ENCODE measurements at regions not wholly inside any gene's neighbourhood (a gene's known extent, or its start where the extent isn't known, plus 50 kb on each side); places are given as distances from the start of the nearest gene placed in this dataset.

DNA sequence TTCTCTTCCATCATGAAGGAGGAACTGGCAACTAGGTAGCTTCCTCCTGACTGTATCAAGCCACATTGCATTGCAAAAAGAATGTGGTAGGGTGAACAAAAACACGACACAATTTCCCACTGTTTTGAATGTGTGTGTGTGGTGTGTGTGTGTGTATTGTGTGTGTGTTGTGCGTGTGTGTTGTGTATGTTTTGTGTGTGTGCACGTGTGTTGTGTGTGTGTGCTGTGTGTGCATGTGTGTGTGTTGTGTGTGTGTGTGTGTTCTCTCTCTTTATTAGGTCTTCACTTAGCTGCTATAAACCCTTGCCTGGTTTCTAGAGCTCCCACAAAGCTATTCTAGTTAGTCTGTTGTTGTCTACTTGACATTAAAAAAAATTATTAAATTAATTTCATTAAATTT, 550.0 kb upstream of the GYPC start:
- Mint-ChIP-seq H3K27me3 (ENCODE audit: insufficient read depth, low read depth, poor library complexity) (no peaks in the 10 kb centered on the region), H3K27ac (no peak overlapping the region), H3K9me3 (peaks cover 2% of the 10 kb centered on the region; the same call in 2 of the 3 replicates), H3K4me1 (0 out of 3 replicates have a peak, but pooled peaks cover 2% of the 10 kb centered on the region), H3K4me3 (no peak overlapping the region), H3K36me3 (ENCODE audit: low read depth) (no peaks in the 10 kb centered on the region)
- Histone ChIP-seq H3K4me2 (no peak overlapping the region), H3K4me3 (no peak overlapping the region), H3F3A (replicated peaks; ENCODE audit: low read depth) (no peaks in the 10 kb centered on the region), H3K79me2 (replicated peaks; ENCODE audit: insufficient read depth) (no peaks in the 10 kb centered on the region), H3K27me3 (ENCODE audit: insufficient read depth) (no peaks in the 10 kb centered on the region), H4K20me1 (replicated peaks; ENCODE audit: insufficient read depth) (no peaks in the 10 kb centered on the region), H3K4me1 (ENCODE audit: insufficient read depth) (no peaks in the 10 kb centered on the region), H3K36me3 (ENCODE audit: insufficient read depth) (no peaks in the 10 kb centered on the region), H3K27ac (ENCODE audit: low read depth) (no peak overlapping the region), H3K9me2 (ENCODE audit: insufficient read depth) (no peaks in the 10 kb centered on the region), H2AFZ (no peak overlapping the region)
- TF ChIP-seq NANOG (IDR thresholded peaks at IDR 0.05; ENCODE audit: borderline replicate concordance) (no peak), JUNB (IDR thresholded peaks at IDR 0.05; ENCODE audit: unreplicated experiment) (no peak), CREB1 (CRISPR knock-in tag; IDR thresholded peaks at IDR 0.05; ENCODE audit: low read depth) (no peak), ZNF114 (CRISPR knock-in tag; IDR thresholded peaks at IDR 0.05) (no peak), EZH2 (IDR thresholded peaks at IDR 0.05; ENCODE audit: low read depth, unreplicated experiment) (no peak), POLR2AphosphoS5 (IDR thresholded peaks at IDR 0.05; ENCODE audit: low read depth) (no peak)
- TF ChIP-seq, protein P1, sequence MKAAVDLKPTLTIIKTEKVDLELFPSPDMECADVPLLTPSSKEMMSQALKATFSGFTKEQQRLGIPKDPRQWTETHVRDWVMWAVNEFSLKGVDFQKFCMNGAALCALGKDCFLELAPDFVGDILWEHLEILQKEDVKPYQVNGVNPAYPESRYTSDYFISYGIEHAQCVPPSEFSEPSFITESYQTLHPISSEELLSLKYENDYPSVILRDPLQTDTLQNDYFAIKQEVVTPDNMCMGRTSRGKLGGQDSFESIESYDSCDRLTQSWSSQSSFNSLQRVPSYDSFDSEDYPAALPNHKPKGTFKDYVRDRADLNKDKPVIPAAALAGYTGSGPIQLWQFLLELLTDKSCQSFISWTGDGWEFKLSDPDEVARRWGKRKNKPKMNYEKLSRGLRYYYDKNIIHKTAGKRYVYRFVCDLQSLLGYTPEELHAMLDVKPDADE (IDR thresholded peaks at IDR 0.05) = no peak
- TF ChIP-seq, protein P2, sequence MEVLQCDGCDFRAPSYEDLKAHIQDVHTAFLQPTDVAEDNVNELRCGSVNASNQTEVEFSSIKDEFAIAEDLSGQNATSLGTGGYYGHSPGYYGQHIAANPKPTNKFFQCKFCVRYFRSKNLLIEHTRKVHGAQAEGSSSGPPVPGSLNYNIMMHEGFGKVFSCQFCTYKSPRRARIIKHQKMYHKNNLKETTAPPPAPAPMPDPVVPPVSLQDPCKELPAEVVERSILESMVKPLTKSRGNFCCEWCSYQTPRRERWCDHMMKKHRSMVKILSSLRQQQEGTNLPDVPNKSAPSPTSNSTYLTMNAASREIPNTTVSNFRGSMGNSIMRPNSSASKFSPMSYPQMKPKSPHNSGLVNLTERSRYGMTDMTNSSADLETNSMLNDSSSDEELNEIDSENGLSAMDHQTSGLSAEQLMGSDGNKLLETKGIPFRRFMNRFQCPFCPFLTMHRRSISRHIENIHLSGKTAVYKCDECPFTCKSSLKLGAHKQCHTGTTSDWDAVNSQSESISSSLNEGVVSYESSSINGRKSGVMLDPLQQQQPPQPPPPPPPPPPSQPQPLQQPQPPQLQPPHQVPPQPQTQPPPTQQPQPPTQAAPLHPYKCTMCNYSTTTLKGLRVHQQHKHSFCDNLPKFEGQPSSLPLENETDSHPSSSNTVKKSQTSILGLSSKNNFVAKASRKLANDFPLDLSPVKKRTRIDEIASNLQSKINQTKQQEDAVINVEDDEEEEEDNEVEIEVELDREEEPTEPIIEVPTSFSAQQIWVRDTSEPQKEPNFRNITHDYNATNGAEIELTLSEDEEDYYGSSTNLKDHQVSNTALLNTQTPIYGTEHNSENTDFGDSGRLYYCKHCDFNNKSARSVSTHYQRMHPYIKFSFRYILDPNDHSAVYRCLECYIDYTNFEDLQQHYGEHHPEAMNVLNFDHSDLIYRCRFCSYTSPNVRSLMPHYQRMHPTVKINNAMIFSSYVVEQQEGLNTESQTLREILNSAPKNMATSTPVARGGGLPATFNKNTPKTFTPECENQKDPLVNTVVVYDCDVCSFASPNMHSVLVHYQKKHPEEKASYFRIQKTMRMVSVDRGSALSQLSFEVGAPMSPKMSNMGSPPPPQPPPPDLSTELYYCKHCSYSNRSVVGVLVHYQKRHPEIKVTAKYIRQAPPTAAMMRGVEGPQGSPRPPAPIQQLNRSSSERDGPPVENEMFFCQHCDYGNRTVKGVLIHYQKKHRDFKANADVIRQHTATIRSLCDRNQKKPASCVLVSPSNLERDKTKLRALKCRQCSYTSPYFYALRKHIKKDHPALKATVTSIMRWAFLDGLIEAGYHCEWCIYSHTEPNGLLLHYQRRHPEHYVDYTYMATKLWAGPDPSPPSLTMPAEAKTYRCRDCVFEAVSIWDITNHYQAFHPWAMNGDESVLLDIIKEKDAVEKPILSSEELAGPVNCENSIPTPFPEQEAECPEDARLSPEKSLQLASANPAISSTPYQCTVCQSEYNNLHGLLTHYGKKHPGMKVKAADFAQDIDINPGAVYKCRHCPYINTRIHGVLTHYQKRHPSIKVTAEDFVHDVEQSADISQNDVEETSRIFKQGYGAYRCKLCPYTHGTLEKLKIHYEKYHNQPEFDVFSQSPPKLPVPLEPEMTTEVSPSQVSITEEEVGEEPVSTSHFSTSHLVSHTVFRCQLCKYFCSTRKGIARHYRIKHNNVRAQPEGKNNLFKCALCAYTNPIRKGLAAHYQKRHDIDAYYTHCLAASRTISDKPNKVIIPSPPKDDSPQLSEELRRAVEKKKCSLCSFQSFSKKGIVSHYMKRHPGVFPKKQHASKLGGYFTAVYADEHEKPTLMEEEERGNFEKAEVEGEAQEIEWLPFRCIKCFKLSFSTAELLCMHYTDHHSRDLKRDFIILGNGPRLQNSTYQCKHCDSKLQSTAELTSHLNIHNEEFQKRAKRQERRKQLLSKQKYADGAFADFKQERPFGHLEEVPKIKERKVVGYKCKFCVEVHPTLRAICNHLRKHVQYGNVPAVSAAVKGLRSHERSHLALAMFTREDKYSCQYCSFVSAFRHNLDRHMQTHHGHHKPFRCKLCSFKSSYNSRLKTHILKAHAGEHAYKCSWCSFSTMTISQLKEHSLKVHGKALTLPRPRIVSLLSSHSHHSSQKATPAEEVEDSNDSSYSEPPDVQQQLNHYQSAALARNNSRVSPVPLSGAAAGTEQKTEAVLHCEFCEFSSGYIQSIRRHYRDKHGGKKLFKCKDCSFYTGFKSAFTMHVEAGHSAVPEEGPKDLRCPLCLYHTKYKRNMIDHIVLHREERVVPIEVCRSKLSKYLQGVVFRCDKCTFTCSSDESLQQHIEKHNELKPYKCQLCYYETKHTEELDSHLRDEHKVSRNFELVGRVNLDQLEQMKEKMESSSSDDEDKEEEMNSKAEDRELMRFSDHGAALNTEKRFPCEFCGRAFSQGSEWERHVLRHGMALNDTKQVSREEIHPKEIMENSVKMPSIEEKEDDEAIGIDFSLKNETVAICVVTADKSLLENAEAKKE (CRISPR knock-in tag; IDR thresholded peaks at IDR 0.05) = no peak
- TF ChIP-seq, protein P3, sequence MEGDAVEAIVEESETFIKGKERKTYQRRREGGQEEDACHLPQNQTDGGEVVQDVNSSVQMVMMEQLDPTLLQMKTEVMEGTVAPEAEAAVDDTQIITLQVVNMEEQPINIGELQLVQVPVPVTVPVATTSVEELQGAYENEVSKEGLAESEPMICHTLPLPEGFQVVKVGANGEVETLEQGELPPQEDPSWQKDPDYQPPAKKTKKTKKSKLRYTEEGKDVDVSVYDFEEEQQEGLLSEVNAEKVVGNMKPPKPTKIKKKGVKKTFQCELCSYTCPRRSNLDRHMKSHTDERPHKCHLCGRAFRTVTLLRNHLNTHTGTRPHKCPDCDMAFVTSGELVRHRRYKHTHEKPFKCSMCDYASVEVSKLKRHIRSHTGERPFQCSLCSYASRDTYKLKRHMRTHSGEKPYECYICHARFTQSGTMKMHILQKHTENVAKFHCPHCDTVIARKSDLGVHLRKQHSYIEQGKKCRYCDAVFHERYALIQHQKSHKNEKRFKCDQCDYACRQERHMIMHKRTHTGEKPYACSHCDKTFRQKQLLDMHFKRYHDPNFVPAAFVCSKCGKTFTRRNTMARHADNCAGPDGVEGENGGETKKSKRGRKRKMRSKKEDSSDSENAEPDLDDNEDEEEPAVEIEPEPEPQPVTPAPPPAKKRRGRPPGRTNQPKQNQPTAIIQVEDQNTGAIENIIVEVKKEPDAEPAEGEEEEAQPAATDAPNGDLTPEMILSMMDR (conservative IDR thresholded peaks at IDR 0.05; ENCODE audit: low read depth in 2 of 2) = no peak
- no peak for DNase-seq (ENCODE audit: low spot score)
- no peak for ATAC-seq
